Frontal cortex (tissue), 3 donors: ENCODE measurements at regions not wholly inside any gene's neighbourhood (a gene's known extent, or its start where the extent isn't known, plus 50 kb on each side); places are given as distances from the start of the nearest gene placed in this dataset.

Experiments
- DNase-seq, 2 donors: peaks; one replicate each; pipeline ENCODE4 v3.0.0; 2012; ENCODE audit warnings: low spot score in 2 of 2
- FAIRE-seq: peaks from 2 replicates; lab custom pipeline; 2012; peaks lifted over from hg19 to GRCh38; lab: Jason Lieb, UNC
- donor health status: control.
- donor health status: control.
- donor health status: control.

GRCh38 chr6:138000941-138001340 lies 106.3 kb downstream of the PERP start:
- FAIRE-seq (no peak), DNase-seq (no peak)

- peak; percentile 29 to 52 for DNase-seq
- peak; percentile 28 for FAIRE-seq
These were observed 105.4 kb downstream of the PERP start for GRCh38 chr6:138001750-138002349.

GRCh38 chr6:138004430-138005287 lies 102.6 kb downstream of the PERP start:
- DNase-seq (no peak), FAIRE-seq (no peak)

GRCh38 chr6:138005846-138006245 lies 101.4 kb downstream of the PERP start:
- FAIRE-seq, result no peak
- no peak for DNase-seq

DNA sequence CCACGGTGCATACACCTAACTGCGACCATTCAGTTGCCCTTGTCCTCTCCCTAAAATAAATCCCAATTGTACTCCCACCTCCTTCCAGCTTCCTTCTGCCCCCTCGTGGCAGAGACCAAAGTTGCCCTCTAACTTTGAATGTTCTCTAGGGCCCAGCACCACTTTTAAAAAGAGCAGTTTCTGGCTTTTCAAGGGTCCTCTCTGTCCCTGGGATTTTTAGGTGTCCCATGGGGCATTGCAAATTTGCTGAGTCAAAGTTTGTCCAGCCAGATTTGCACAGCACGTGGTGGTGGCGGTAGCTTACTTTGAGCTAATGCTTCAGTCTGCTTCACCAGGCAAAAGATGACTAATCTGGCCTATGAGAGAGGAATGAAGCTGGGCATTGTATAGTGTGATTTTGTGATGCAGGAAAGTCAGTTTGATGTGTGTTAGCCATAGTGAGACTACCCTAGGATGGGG lies 100.2 kb downstream of the PERP start:
- DNase-seq, result no peak
- no peak for FAIRE-seq

GRCh38 chr6:138008791-138009190 lies 98.4 kb downstream of the PERP start:
- FAIRE-seq (no peak), DNase-seq (no peak)

- FAIRE-seq, result no peak
- DNase-seq, result no peak
These were observed 95.8 kb downstream of the PERP start for GRCh38 chr6:138011413-138011812.

- FAIRE-seq (no peak), DNase-seq (no peak)
These were observed 94.5 kb downstream of the PERP start for GRCh38 chr6:138012682-138013081.

- DNase-seq (no peak), FAIRE-seq (no peak)
These were observed 93.3 kb downstream of the PERP start for GRCh38 chr6:138013959-138014358.

- DNase-seq, result no peak
- FAIRE-seq, result no peak
These were observed 90.0 kb downstream of the PERP start for GRCh38 chr6:138017166-138017757.

GRCh38 chr6:138018297-138018696 lies 88.9 kb downstream of the PERP start:
- FAIRE-seq (no peak), DNase-seq (no peak)

GRCh38 chr6:138025528-138025978 lies 81.7 kb downstream of the PERP start:
- no peak for DNase-seq
- FAIRE-seq, result no peak

DNA sequence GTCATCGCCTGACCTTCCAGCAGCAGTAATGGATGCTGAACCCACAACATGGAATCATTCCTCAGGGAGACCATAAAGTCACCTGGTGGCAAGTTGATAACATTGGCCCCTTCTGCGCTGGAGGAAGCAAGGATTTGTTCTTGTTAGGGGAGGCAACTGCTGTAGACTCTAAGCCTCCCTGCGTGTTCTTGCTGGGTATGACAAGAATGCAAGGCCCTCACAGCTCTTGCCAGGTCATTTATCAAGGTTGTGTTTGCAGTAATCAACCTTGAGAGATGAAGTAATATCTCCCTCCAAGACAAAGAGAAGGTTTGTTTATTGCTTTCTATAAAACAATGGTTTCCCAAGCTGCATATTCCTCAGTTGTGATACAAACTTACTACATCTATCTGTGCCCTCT lies 80.9 kb downstream of the PERP start:
- no peak for DNase-seq
- no peak for FAIRE-seq

DNA sequence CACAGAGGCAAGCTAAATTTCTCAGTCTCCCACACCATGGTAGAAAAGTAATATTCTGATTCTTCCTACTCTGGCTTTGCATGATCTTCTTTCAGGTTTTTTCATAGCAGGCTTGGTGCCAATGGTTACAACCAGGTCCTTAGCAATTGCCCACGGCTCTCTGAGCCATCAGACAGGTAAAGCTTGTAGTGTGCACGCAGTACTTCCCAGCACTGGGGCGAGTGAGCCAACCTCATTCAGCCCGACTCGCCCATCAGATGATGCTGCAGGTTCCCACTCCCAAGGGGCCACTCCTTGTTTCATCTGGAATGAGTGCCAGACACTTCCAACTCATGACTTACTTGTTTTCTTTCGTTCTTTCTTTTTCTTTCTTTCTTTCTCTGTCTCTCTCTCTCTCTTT lies 78.3 kb downstream of the PERP start:
- DNase-seq, result no peak
- no peak for FAIRE-seq

DNA sequence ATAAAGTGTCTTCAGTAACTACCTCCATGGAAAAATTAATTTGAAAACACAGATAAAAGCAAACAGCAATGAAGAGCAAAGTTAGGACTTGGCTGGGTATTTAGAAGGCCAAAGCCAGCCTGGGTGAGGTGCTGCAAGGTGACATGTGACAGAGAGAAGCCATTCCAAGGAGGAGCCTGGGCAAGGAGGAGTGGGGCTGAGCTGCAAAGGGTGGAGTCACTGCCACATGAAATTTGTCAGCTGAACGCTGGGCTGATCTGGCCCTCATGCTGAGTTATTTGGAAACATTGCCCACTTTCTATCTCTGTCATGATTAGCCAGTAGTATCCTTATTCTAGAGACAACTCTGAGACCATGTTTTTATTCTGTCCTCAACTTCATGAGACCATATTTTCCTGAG lies 76.3 kb downstream of the PERP start:
- DNase-seq, result no peak
- FAIRE-seq, result no peak

DNA sequence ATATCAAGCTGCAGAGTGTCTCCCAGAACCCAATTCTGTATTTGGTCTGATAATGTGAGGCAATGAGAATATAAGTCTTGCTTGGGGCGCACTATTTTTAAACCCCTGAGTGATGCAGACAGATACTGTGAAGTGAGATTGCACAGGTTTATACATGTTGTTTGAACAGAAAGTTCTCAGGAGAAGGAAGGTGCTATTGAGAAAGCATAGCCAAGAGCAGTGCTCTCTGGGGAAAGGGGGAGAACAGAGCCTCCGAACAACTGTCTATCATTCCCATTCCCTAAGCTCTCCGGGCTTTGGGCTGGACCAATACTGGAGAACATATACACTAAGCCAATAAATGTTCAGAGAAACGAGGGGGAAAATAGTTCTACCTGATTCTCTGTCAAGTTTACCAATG lies 75.8 kb downstream of the PERP start:
- FAIRE-seq (no peak), DNase-seq (no peak)

- DNase-seq (no peak), FAIRE-seq (no peak)
These were observed 75.4 kb downstream of the PERP start for GRCh38 chr6:138031850-138032249.

DNA sequence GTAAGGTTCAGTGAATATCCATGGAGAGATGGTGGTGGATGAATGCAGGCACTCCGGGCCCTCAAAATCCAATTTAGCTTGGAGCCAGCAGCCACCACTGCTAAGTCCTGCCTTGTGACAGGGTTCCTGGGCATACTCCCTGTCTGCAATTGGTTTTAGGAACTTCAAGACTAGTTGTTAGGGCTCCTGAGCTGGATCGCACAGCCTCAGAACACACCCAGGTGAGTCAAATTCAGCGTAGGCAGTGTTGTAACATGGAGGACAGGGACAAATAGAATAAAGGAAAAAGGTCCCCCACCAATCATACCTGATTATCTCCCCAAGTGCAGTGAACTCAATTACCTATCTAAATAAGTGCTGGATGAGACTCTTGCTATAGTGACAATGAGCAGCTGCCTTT lies 74.6 kb downstream of the PERP start:
- FAIRE-seq (no peak), DNase-seq (no peak)

- no peak for FAIRE-seq
- DNase-seq, result no peak
These were observed 73.0 kb downstream of the PERP start for GRCh38 chr6:138034229-138034628.

GRCh38 chr6:138035070-138035469 lies 72.1 kb downstream of the PERP start:
- no peak for FAIRE-seq
- no peak for DNase-seq

- DNase-seq, result no peak
- no peak for FAIRE-seq
These were observed 71.1 kb downstream of the PERP start for GRCh38 chr6:138036111-138036510.
